Stimulated activated naive B cell treated with anti-CD40 and anti-IgM and Interleukin-4, amounts not matched to agents 10 μg/mL and 1 μg/mL and 100 μg/mL, for 72 hours (primary cell): ENCODE measurements at regions not wholly inside any gene's neighbourhood (a gene's known extent, or its start where the extent isn't known, plus 50 kb on each side); places are given as distances from the start of the nearest gene placed in this dataset.

Source experiments
- ATAC-seq, 2 donors: fragments of 150-1000 bp; cut with Tn5 transposase; replicated peaks; 2 replicates each; pipeline ENCODE4 v1.10.0; 2021; ENCODE audit warnings: moderate library complexity in 1 of 2
- DNase-seq: peaks from one replicate; pipeline ENCODE4 v3.0.0; 2021
- H3K27ac Mint-ChIP-seq: one replicate; pipeline ENCODE4 v1.8.0; 2022; ENCODE audit warnings: mild to moderate bottlenecking, mixed read lengths
- H3K27me3 Mint-ChIP-seq, 2 donors: one replicate each; pipeline ENCODE4 v1.8.0; 2022; ENCODE audit warnings: mixed read lengths in 2 of 2
- H3K36me3 Mint-ChIP-seq, 2 donors: one replicate each; pipeline ENCODE4 v1.8.0; 2022; ENCODE audit warnings: mixed read lengths in 2 of 2, mild to moderate bottlenecking in 1 of 2
- H3K4me1 Mint-ChIP-seq, 2 donors: one replicate each; pipeline ENCODE4 v1.8.0; 2022; ENCODE audit warnings: mixed read lengths in 2 of 2, mild to moderate bottlenecking in 1 of 2
- H3K4me3 Mint-ChIP-seq, 2 donors: one replicate each; pipeline ENCODE4 v1.8.0; 2022; ENCODE audit warnings: mild to moderate bottlenecking in 2 of 2, mixed read lengths in 2 of 2, moderate library complexity in 1 of 2
- H3K9me3 Mint-ChIP-seq, 2 donors: one replicate each; pipeline ENCODE4 v1.8.0; 2022; ENCODE audit warnings: mixed read lengths in 2 of 2, mild to moderate bottlenecking in 1 of 2

DNA sequence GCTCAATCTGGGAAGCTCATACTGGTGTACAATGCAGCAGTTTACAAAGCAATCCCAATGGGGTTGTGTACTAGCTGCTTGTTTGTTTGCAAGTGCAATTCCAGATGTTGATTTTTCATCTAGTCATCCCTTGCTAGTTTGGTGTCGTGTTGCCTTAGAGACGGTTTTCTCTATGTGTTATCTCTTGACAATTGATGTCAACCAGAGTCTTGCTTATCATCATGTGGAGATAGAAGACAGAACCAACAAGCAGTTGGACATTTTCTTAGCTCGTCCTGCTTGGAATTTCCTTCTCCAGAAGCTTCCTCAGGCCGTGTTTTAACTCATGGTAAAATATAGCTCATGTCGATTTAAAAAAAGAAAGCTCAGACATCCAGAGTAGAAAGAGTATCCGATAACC, 262.0 kb upstream of the KCNH8 start:
- no peak overlapping the region for H3K4me3 Mint-ChIP-seq
- ATAC-seq (no peak), DNase-seq (no peak)
- no peaks in the 10 kb centered on the region for H3K36me3 Mint-ChIP-seq
- peaks cover 0 to 6% of the 10 kb centered on the region in 2 donors for H3K27me3 Mint-ChIP-seq
- no peak overlapping the region for H3K27ac Mint-ChIP-seq
- H3K4me1 Mint-ChIP-seq: peaks cover 0 to 5% of the 10 kb centered on the region in 2 donors
- H3K9me3 Mint-ChIP-seq: peaks cover 0 to 1% of the 10 kb centered on the region in 2 donors

DNA sequence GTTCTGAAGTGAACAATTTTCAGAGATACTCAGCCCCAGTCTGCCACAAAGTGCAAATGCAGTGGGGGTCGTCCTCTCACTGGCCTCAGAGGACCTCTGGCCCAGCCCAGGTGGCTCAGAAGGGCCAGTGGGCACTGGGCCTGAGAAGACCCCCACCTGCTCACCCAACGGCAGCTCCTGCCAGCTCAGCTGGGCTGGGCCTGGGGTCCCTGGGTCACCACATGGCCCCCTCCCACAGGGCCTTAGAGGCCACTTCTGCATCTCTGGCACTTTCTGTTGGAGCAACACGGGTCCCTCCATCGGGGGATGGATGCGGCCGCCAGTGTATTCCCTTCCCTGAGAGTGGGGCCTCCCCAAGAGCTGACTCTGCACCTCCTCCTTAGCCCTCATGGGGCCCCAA, 262.7 kb upstream of the KCNH8 start:
- ATAC-seq: no peak
- Mint-ChIP-seq H3K4me3 (no peak overlapping the region), H3K4me1 (peaks cover 0 to 5% of the 10 kb centered on the region in 2 donors), H3K27me3 (peaks cover 0 to 6% of the 10 kb centered on the region in 2 donors), H3K9me3 (peaks cover 0 to 3% of the 10 kb centered on the region in 2 donors), H3K36me3 (no peaks in the 10 kb centered on the region), H3K27ac (no peak overlapping the region)
- no peak for DNase-seq

DNA sequence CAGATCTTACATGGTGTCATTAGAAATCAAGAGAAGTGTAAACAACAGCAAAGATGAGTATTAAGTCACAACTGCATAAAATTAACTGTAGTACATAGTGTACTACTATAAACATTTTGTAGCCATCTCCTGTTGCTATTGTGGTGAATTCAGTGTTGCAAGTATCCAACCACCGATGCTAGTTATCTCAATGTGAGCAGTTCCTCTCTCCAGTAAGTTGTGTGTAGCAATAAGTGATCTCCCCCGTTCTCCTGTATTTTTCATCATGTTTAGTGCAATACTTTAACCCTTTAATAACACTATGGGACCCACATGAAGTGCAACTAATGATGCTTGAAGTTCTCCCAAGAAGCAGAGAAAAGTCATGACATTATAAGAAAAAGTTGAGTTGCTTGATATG, 264.7 kb upstream of the KCNH8 start:
- Mint-ChIP-seq H3K9me3 (peaks cover 0 to 3% of the 10 kb centered on the region in 2 donors), H3K4me3 (no peak overlapping the region), H3K27ac (no peak overlapping the region), H3K4me1 (peaks cover 0 to 5% of the 10 kb centered on the region in 2 donors), H3K36me3 (no peaks in the 10 kb centered on the region), H3K27me3 (peaks cover 0 to 6% of the 10 kb centered on the region in 2 donors)
- ATAC-seq (no peak), DNase-seq (no peak)

DNA sequence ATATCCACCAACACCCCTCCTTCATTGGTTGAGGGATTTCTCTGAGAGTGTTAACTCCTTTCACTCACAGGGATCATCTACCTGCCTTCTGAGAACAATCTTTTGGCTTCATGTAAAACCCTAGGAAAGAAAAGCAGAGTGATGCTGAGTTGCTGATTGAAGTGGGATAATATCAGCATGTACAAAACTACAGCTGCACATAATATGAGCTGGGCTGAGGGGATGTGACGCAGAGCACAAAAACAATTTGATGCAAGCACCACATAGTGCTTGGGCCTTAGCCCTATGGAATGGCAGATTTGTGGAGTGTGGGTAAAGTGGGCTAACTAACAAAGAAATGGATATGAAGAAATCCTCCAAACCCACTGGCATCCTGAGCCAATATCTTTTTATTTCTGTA, 267.6 kb upstream of the KCNH8 start:
- H3K4me1 Mint-ChIP-seq: no peaks in the 10 kb centered on the region
- no peak for DNase-seq
- no peak overlapping the region for H3K4me3 Mint-ChIP-seq
- H3K36me3 Mint-ChIP-seq: no peaks in the 10 kb centered on the region
- ATAC-seq: no peak
- no peak overlapping the region for H3K27ac Mint-ChIP-seq
- H3K27me3 Mint-ChIP-seq: no peaks in the 10 kb centered on the region
- peaks cover 0 to 2% of the 10 kb centered on the region in 2 donors for H3K9me3 Mint-ChIP-seq

DNA sequence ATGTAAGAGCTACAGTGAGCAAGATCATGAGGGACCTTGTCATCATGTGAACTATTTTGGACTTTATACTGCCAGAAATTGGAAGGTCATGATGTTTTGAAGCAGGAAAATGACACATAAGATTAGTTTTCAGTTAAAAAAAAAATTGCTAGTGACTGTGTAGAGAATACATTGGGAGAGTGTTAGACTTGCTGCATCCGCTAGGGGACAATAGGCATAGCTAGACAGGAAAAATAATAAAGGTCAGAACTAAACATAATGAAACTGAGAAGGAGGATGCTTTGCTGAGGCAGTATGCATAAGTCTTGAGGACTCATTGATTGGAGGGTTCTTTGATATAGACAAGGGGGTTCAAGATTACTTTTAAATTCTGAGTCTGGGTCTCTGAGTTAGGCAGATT, 275.8 kb upstream of the KCNH8 start:
- DNase-seq (no peak), ATAC-seq (peak in 1 of 2 donors; percentile 41)
- Mint-ChIP-seq H3K4me3 (no peak overlapping the region), H3K9me3 (no peaks in the 10 kb centered on the region), H3K27ac (no peak overlapping the region), H3K4me1 (peaks cover 0 to 5% of the 10 kb centered on the region in 2 donors), H3K36me3 (no peaks in the 10 kb centered on the region), H3K27me3 (no peaks in the 10 kb centered on the region)

DNA sequence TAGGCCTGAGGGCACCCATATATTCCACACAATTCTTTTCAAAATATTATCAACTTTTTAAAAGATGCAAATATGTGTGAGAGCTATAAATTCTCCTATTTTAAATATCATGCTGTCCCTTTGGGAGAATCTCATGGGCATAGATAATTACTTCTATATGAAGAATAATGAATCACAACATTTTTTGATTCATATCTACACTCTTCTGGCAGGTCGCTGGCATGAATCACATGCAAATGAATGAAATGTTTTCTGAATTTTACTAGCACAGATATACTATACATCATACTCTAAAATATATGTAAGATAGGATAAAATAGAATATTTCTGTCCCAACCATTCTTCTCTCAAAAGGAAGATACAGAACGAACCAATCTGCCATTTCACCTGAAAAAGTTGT, 277.7 kb upstream of the KCNH8 start:
- Mint-ChIP-seq H3K4me1 (peaks cover 0 to 5% of the 10 kb centered on the region in 2 donors), H3K36me3 (no peaks in the 10 kb centered on the region), H3K4me3 (no peak overlapping the region), H3K27ac (no peak overlapping the region), H3K9me3 (no peaks in the 10 kb centered on the region), H3K27me3 (no peaks in the 10 kb centered on the region)
- no peak for ATAC-seq
- no peak for DNase-seq

DNA sequence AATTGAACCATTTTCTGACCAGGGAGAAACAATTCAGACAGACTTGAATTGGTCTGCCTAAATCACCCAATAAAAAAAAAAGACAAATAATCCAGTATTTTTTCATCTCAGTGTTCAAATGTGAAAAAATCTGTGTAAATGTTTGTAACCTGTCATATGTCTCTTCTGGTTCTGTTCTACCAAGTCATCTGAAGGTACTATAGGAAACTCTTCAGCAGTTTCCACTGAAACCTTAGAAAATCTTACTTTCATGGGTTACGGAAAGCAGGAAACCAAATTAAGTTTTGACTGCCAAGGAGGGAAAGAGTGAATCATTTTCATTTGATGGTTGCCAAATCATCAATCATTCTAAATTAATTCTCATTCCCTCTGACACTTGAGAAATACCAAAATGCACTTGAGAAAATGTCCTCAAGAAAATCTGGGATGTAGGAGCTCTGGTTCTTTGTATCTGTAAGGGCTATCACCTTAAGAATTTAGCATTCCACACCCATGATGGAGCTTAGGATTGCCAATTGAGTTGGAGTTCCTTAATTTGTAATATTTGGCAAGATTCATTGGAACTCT, 278.2 kb upstream of the KCNH8 start:
- ATAC-seq: no peak
- Mint-ChIP-seq H3K4me3 (no peak overlapping the region), H3K27me3 (no peaks in the 10 kb centered on the region), H3K9me3 (no peaks in the 10 kb centered on the region), H3K36me3 (no peaks in the 10 kb centered on the region), H3K27ac (no peak overlapping the region), H3K4me1 (peaks cover 0 to 5% of the 10 kb centered on the region in 2 donors)
- no peak for DNase-seq

DNA sequence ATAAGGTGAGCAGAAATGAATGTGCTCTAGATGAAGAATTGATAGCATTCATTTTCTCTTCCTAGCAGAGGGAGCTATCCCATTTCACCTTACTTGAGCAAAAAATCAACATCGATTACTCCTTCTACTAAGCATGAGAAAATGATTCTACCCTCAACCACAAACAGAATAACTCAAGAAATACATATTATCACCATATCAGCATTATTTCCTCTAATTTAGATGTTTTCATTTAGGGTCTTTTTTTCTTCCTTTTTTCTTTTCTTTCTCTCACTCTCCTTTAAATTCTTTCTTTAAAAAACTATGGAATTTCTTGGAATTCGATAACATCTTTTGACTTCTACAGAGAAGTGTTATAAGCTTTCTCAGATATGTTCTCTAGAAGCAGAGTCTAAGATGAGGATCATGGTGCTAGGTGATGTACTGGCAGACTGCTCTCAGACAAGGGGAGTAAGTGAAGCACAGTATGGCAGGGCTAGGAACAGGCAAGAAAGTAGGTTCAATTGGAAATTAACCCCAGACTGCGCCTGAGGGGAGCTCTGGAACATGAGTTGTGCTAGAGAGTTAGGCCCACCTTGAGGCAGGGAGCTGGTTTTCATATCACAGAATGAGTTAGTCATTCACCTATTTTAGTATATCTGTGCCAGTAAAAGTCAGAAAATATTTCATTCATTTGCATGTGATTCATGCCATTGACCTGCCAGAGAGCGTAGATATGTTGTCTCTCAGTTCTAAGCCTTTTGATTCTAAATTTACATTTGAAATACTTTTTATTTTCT, 279.2 kb upstream of the KCNH8 start:
- H3K27me3 Mint-ChIP-seq: no peaks in the 10 kb centered on the region
- DNase-seq (no peak), ATAC-seq (peak in 1 of 2 donors; percentile 23)
- no peaks in the 10 kb centered on the region for H3K36me3 Mint-ChIP-seq
- no peak overlapping the region for H3K27ac Mint-ChIP-seq
- peaks cover 0 to 5% of the 10 kb centered on the region in 2 donors for H3K4me1 Mint-ChIP-seq
- no peak overlapping the region for H3K4me3 Mint-ChIP-seq
- no peaks in the 10 kb centered on the region for H3K9me3 Mint-ChIP-seq

DNA sequence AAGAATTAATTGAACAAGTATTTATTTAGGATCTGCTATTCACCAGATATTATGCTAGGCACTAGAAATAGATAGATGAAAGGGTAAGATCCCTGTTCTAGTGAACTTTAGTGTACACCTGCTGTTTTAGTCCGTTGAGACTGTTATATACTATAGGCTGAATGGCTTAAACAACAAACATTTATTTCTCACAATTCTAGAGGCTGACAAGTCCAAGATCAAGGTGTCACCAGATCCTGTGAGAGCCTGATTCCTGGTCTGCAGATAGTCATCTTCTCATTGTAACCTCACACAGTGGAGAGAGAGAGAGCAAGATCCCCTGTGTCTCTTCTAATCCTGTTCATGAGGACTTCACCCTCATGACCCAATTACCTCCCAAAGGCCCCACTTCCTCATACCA, 281.4 kb upstream of the KCNH8 start:
- Mint-ChIP-seq H3K9me3 (no peaks in the 10 kb centered on the region), H3K4me1 (peaks cover 0 to 5% of the 10 kb centered on the region in 2 donors), H3K4me3 (no peak overlapping the region), H3K27me3 (no peaks in the 10 kb centered on the region), H3K36me3 (no peaks in the 10 kb centered on the region), H3K27ac (no peak overlapping the region)
- ATAC-seq: no peak
- DNase-seq: no peak

DNA sequence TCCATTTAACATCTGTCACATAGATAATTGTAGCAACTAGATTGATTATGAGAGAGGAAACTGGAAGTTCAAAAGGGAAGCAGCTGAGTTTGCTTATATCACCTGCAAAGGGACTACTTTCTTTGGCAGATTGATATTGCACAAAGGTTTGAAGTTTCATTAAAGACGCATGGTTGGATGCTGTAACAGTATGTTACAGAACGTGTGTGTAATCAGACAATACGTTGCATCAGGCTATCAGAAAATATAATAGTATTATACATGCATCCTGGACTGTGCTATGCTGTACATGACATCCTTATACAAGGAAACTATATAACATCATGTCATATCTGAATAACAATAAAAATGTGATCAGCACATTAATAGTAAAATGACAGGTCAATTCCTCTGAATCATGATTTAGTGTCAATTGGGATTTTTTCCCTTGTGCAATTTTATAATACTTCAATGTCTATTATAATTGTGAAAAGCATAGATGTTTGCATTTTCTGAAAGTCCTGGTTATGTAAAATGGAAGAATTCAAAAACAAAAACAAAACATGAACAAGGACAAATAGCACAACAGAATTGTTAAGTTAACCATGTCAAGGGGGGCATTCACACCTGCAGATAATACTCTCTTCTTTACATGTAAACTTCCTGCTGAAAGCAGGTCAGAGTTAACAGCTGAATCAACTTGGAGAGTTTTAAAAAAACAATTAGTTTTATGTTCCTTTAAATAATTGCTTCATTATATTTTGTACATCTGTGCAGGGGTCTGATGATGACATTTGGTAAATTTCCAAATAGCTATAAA, 283.2 kb upstream of the KCNH8 start:
- H3K4me1 Mint-ChIP-seq: peaks cover 0 to 5% of the 10 kb centered on the region in 2 donors
- H3K36me3 Mint-ChIP-seq: no peaks in the 10 kb centered on the region
- ATAC-seq (no peak), DNase-seq (no peak)
- no peaks in the 10 kb centered on the region for H3K9me3 Mint-ChIP-seq
- no peaks in the 10 kb centered on the region for H3K27me3 Mint-ChIP-seq
- H3K27ac Mint-ChIP-seq: no peak overlapping the region
- H3K4me3 Mint-ChIP-seq: no peak overlapping the region

DNA sequence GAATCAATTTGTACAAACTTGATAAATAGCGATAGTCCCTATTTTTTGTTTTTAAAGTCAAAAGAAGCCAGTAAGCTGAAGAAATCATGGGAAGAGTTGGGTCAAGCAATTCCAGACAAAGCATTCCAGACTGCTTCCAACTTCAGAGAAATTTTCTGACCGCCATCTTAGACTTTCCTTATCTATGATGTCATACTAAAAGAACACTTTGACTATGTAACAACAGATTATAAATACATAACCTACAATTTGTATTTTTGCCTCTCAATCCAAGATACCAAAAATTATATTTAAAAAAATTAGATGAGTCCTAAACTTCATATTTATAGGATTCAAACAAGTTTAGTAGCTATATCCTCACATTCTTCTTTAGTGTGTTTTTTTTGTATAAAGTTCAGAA, 286.2 kb upstream of the KCNH8 start:
- Mint-ChIP-seq H3K9me3 (no peaks in the 10 kb centered on the region), H3K27ac (no peak overlapping the region), H3K4me1 (no peaks in the 10 kb centered on the region), H3K27me3 (no peaks in the 10 kb centered on the region), H3K4me3 (no peak overlapping the region), H3K36me3 (no peaks in the 10 kb centered on the region)
- no peak for ATAC-seq
- DNase-seq: no peak

DNA sequence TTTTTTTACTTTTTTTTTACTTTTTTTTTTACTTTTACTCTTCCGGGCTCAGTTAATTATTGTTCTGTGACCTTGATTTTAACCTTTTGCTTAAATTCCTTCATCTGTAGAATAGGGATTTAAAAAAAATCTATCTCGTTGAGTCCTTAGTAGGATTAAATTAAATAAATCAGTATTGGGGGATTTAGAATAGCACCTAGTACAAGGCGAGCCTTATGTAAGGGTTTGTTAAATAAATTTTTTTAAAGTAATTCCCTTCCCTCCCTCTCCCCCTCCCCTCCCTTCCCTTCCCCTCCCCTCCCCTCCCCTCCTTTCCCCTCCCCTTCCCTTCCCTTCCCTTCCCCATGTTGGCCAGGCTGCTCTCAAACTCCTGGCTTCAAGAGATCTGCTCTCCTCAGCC, 287.2 kb upstream of the KCNH8 start:
- Mint-ChIP-seq H3K27ac (no peak overlapping the region), H3K27me3 (no peaks in the 10 kb centered on the region), H3K4me3 (no peak overlapping the region), H3K4me1 (no peaks in the 10 kb centered on the region), H3K9me3 (no peaks in the 10 kb centered on the region), H3K36me3 (no peaks in the 10 kb centered on the region)
- DNase-seq: no peak
- no peak for ATAC-seq

DNA sequence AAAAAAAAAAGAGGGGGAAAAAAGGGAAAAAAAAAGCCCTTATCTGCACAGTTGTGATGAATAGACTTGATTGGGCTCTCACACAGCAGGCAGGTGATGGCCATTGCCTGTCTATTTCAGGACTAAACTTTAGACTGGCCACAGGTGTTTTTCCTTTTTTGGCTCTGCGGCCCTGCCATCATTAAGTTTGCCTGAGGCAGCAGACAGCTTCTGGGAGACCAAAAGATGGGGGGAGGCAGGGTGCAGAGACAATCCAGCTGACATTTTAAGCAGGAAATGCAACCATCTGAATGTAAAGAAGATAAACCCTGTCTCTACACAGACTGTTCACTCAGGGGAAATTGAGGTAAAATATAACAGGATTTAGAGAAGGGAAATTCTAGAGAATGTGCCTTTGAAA, 295.0 kb upstream of the KCNH8 start:
- ATAC-seq (no peak), DNase-seq (no peak)
- Mint-ChIP-seq H3K27ac (no peak overlapping the region), H3K4me3 (no peak overlapping the region), H3K4me1 (no peaks in the 10 kb centered on the region), H3K27me3 (peaks cover 0 to 4% of the 10 kb centered on the region in 2 donors), H3K36me3 (no peaks in the 10 kb centered on the region), H3K9me3 (no peaks in the 10 kb centered on the region)

DNA sequence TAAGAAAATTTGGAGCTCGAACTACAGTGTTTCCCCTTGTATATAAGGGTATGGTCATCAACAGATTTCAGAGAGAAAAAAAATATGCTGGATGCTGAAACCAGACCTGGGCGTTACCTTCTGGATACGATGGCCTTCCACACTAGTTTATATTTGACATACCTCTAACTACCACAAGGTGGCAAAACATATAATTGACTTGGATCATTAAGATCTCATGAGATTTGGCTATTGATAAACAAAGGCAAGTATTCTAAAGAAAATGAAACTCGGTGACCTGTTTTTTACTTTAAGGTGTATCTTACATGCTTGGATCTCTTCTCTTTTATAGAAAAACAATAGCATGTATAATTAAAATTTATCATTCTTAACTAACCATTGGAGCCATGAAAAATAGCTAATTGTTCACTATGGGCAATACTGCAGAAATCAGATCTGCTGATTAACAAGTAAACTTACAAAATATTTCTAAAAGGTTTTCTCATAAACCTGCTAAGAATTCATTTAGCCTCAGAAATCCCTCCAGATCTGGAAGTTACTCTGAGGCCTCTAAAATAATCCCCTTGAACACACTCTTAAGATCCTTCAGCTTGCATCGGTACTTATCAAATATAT, 300.6 kb upstream of the KCNH8 start:
- peaks cover 9 to 19% of the 10 kb centered on the region in 2 donors for H3K4me1 Mint-ChIP-seq
- H3K36me3 Mint-ChIP-seq: no peaks in the 10 kb centered on the region
- ATAC-seq (peak; percentile 39 to 65), DNase-seq (no peak)
- no peak overlapping the region for H3K4me3 Mint-ChIP-seq
- H3K27me3 Mint-ChIP-seq: peaks cover 0 to 4% of the 10 kb centered on the region in 2 donors
- no peak overlapping the region for H3K27ac Mint-ChIP-seq
- no peaks in the 10 kb centered on the region for H3K9me3 Mint-ChIP-seq
